A204.1 (cell line): ENCODE measurements at regions not wholly inside any gene's neighbourhood (a gene's known extent, or its start where the extent isn't known, plus 50 kb on each side); places are given as distances from the start of the nearest gene placed in this dataset.
A peak's percentile ranks its signal among the peaks of the same experiment; 100 is the strongest.
"Not testable (repeated sequence)": the region's sequence is repeated elsewhere in the genome, so short reads cannot be mapped to it uniquely, and the experiment has no call there.

Experiments used
- FAIRE-seq: peaks from 2 replicates; lab custom pipeline; 2012; peaks lifted over from hg19 to GRCh38; lab: Jason Lieb, UNC

DNA sequence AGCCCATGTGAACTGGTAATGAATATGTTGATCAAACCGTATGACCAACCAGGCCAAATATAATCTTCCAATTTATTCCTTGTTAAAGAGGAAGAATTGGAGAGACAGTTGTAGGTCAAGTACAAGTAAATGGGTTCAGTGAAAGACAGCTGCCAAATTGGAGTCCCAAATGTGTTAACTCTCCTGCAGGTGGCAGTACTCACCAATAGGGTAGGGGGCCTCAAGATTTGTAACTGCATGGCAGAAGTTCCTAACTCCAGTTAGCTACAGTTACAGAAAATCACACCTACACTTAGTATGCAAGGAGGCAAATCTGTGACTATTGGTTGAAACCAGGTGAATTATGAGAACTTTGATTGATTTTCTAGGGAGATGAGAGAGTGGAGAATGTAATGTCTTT, 278.0 kb downstream of the ZBBX start:
- no peak for FAIRE-seq

DNA sequence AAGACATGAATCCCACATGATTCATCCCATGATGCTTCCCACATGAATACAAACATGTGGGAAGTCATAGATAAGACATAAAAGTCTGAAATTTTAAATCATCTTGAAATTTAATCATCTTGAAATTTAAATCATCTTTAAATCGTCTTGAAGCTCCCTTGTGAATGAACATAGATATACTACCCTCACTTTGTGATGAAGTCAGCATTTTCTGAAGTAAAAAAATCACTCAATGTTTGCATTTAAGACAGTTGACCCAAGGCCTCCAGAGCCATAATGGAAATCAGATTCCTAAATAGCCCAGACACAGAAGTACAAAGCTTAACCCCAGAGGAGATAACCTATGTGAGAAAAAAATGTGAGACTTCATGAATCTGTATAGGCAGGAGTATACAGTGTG, 279.4 kb downstream of the ZBBX start:
- no peak for FAIRE-seq

DNA sequence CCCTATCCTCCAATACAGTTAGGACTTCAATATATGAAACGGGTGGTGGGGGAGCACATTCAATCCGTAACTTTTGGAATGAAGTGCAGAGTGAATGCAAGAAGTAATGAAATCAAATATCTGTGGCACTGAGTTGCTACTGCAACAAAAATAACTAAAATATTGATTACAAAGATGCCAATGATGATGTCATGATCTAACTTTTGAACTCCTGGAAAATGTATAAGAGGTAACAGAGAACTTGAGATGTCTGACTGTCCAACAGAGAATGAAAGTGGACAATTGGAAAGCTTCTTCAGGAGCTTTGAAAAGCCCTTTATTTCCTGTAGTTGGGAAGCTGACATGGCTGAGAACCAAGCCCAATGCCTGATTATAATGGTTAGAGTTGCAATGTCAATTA, 279.9 kb downstream of the ZBBX start:
- no peak for FAIRE-seq

DNA sequence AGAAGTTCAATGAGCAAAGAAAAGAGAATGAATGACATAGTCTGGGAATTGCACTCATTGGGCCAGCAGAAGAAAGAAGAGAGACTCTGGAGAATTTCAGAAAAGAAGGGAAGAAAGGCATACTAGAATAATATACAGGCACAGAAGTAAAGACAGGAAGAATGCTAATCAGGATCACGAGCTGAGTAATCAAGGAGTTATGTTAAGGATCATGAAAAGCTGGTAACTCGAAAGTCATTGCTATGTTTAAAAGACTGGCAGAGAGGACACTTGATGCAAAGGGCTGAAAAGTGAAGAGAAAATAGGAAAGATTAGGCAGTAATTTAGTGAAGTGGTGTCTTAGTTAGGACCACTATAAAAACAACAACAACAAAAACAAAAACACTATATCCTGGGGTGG, 284.1 kb downstream of the ZBBX start:
- no peak for FAIRE-seq

DNA sequence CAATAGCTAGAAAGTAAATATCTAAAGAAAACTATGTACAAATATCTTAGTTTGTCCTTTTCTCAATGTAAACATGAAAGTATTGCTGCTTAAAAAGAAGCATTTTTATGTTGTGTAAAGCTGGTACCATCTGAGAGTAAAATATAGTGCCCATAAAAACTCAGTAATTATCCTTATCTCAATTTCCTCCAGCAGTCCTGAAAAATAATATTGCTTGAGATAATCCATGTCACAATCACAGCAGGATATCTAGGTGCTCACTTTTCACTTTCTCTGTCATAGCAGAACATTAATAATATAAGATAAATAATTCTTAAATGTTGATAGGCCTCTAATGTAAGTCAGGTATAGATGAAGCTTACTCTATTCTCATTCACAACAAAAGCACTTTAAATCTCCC, 285.5 kb downstream of the ZBBX start:
- no peak for FAIRE-seq

DNA sequence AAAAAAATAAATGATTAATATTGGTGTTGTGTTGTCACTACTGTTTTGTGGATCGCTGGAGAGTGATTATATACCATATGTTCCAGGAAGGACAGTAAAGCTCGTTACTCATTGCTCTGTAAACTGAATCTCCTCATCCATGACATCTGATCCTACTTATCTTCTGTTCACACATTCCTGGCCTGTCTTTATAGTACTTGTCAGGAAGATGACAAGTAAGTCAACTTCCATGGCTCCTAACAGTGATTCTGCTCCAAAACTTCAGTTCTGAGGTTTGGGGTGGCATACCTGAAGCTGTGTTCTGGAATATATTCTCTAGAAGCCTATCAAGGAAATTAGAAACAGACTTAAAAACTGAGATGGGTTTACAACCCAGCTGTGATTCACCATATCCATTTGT, 288.9 kb downstream of the ZBBX start:
- FAIRE-seq = no peak

DNA sequence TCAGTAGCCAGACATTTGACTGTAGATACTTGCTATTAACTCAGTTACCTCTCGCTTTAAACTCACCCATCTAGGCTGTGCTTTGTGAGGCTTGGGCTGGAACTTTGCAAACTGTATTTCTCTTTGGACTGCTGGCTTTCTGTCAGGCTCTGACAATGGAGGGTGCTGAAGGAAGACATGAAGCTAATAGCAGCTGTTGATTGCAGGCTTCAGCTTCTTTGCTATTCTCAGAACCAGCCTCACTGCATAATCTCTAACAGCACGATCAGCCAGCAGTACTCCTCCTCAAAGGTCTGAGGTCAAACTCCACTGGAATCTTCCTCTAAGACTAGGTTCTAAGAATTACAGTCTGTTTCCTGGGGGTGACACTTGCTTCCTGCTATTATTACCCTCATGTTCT, 295.6 kb downstream of the ZBBX start:
- no peak for FAIRE-seq

DNA sequence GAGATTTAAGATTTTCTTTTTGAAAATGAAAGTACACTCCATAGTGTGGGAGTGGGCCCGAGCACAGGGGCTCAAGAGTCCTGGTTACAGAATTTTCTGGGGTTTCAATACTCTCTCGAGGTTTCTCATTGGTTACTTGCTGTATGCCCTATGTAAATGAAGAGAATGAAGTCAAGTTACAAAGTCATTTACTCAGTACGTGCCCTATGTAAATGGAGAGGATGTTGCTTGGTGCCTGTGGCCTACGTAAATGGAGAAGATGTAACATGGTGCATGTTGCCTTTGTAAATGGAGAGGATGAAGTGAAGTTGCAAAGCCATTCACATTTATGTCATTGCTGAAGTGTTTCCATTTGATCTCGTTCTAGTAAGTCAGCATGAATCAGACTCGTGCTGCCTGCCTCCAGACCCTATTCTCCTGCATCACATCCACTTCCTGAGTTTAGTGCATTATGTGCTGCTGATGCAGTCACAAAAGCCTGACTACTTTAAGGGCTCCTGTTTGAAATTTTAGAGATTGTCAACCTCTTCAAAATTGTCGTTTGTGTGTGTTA, 302.0 kb downstream of the ZBBX start:
- FAIRE-seq = no peak

DNA sequence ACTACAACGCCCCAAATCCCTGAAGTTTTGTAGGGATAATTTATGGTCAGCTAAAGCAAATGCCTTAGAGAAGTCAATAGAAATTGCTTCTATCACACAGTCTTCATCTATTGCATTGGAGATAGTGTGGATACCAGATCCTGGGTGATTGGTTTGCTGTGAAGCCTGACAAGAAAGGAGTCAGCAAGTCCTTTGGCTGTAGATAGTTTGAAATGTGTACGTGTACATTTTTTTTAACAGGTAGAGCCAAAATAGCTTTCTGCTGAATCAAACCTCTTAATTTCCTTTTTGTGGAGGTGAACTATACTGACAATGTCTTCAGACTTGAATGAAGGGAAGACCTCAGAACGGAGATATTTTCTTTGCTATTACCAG, 312.3 kb downstream of the ZBBX start:
- FAIRE-seq = no peak

DNA sequence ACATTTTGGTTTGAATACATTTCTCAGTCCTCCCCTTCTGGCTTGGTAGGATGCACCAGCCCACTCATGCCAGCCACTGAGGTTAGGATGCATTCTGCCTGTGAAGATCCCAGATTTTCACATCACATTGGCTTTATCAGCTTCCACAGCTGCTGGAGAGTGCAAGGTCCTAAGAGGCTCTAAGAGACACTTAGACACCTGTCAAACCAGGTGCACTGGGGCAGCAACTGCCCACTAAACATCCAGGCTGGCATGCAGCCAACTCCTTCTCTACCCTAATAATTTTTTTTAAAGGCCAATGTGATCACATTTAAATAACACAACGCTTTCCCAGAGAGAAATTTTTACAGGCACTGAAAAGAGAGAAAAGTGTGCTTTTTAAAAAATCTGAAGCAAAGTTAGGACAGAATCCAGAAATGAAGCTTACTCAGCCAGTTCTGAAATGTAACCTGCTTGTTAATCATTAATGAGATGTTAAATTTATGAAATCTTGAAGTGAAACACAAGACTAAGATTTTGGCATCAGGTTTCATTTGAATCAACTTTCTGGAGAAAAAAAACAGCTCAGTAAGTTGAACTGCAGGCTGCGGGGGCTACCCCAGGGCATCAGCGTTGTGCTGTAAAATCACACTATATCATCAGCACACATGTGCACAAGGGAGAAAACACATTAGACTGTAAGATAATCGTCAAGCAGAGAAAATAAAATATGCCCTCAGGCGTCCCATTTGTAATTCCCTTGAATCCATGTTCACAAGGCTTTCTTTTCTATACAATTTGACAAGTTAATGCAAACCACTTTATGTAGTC, 312.9 kb downstream of the ZBBX start:
- no peak for FAIRE-seq

DNA sequence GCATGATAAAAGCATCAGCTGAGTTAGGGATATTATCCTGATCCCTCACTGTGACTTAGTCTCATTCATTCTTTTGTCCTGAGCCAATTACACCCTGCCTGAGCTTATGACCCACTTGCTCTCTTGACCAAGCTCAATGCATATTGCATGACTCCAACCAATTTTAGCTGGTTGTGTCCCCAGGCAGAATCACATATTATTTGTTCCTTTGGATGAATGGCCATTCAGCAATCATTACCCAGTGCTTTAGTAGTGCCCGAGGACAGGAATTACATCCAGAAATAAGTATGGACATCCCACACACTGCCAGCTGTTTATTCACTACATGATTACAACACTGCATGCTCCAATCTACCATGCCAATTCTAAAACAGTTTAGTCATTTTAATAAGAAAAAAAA, 322.5 kb downstream of the ZBBX start:
- no peak for FAIRE-seq

DNA sequence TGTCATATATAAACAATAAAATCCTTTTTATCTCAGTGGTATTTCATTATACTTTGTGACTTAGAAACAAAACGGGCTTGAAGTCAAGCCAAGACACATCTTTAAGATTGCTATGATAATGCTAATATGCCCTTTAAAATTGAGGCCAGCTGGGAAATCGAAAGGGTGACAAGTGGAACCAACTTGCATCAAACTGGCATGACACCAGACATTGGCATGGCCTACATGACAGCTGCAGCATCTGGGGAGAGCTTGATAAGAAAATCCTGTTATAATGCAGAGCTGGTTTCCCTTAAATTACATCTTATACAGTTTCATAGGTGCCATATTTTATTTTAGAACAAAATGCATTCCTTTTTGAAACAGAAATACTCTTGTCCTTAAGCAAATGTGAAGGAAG, 325.2 kb downstream of the ZBBX start:
- no peak for FAIRE-seq

DNA sequence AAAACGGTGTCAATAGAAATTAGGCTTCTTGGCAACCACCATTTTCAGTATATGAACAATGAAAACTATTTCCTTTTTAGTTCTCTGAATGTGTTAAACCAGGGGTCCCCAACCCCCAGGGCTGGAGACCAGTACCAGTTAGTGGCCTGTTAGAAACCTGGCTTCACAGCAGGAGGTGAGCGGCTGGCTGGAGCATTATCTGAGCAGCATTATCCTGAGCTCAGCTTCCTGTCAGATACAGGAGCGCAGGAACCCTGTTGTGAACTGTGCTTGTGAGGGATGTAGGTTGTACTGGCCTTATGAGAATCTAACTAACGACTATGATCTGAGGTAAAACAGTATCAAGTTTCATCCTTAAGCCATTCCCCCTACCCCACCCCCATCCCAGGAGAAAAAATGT, 328.7 kb downstream of the ZBBX start:
- no peak for FAIRE-seq

DNA sequence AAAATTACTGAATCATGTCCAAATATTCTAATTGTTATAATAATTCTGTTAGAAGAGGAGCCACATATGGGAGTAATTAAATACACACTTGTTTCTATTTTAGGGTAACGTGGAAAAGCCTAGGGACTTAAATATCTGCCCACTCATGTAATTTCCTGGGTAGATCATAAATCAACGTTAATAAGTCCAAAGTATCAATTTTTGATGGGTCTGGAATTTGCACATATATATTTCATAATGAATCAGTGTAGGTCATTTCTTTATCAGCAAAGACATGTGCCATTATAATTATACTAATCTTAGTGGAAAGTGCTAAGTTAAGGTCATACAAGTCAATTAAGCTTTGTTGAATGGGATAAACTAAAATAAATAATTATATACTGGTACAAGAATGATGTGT, 346.2 kb downstream of the ZBBX start:
- FAIRE-seq = no peak

DNA sequence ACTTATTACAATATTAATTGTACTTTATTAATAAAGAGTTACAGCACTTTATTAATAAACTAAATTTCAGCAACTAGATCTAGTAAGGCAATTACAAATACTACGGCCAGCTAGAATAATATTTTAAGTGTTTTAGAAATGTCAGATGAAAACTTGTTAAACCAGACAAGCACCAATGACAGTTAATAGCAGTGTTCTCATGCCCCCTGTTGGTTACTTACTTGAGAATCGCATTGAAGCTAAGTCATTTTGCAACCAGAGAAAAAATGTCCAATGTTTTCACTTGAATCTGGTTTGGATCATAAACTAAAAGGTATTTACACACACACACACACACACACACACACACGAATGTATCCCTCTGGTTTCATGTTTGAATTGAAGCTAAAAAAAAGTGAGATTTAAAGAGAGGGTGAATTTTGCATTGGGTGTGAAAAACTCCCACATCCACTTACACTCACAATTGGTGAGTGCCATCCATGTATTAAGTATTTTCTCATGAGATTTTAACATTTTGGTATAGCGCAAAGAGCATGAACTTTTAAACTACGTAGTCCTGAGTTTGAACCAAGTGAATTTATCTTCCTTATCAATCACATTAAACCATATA, 347.7 kb downstream of the ZBBX start:
- peak; percentile 80 for FAIRE-seq

DNA sequence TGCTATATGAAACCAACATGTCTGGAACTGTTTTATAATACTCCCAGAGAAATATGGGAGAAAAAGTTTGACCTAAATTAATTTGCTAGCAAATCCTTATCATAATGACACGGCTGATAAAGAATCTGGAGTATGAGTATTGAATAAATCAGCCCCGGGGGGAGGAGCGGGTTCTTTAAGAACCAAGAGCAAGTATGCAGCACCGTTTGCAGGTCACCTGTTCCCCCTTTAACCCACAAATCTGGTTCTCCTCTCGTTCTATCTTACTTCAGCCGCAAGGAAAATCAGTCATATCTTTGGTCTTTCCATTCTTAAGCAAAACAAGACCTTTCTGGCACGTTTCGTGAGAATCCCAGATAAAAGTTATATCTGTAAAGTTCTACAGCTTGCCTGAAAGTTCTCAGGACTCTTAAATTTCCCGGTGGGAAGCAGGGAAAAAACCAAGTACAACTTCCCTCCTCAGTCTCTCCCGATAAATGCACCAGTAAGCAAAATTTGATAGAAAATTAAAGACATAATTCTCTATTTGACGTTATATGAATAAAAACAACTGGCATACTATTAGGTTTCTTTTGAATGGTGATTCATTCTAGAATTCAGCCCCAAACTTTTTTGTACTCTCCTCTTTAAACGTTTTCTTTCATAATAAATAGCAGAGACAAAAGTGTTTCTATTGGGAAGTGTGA, 348.6 kb downstream of the ZBBX start:
- no peak for FAIRE-seq

DNA sequence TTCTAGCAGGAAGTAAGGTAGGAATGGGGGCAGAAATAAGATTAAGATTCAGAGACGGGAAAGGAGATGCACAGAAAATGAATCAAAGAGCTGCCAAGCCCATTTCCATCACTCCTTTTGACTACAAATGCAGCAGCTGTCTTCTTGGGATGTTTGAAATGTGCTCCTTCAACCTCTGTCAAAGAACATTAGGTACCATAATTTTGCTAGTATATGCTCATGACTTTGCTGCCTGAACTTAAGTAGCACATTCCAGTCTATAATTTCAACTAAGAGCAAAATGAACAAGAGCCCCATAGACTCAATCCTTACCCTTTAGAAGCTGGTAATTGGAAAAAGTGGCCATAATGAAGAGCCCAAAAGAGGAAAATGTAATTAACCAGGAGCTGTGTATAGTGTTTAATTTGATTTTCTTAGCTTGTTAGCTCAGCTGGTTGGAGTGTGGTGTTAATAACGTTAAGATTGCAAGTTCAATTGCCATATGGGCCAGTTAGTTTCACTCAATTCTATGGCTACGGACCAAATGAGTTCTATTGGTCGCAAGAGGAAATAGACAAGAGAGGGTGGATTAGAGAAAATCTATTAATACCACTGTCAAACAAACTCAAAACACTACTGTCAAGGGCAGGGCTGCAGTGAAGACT, 349.9 kb downstream of the ZBBX start:
- FAIRE-seq = no peak

DNA sequence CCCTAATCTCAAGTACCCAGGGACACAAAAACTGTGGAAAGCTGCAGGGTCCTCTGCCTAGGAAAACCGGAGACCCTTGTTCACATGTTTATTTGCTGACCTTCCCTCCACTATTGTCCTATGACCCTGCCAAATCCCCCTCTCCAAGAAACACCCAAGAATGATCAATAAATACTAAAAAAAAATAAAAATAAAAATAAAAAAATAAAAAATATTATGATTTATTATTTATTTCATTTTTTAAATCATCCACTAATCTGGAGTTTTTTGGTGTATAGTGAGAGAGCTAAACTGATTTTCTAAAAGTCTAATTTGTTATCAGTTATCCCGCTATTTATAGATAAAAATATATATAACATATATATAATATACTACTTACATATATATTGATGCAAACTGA, 360.6 kb downstream of the ZBBX start:
- FAIRE-seq = peak; percentile 68

DNA sequence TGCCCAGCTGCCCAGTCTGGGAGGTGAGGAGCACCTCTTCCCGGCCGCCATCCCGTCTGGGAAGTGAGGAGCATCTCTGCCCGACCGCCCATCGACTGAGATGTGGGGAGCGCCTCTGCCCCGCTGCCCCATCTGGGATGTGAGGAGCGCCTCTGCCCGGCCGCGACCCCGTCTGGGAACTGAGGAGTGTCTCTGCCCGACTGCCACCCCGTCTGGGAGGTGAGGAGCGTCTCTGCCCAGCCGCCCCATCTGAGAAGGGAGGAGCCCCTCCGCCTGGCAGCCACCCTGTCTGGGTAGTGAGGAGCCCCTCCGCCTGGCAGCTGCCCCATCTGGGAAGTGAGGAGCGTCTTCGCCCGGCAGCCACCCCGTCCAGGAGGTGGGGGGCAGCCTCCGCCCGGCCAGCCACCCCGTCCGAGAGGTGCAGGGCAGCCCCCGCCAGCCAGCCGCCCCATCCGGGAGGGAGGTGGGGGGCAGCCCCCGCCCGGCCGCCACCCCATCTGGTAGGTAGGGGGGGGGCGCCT, 361.4 kb downstream of the ZBBX start:
- not testable (repeated sequence) for FAIRE-seq

DNA sequence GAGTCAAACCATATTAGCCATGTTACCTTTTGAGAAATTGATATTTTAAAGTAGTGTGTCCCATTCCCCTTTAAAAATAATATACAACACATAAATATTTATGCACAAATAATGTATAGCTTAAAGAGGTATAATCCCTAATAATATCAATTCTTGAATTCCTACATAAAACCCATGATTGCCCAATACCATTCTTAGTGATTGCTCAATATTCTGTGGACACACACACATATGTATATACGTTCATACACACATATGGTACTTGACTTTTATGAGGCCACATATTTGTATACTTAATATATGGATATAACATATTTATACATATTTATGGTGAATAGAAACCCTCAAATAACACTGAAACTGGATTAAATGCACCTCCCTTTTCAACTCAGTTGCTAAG, 367.4 kb downstream of the ZBBX start:
- no peak for FAIRE-seq

DNA sequence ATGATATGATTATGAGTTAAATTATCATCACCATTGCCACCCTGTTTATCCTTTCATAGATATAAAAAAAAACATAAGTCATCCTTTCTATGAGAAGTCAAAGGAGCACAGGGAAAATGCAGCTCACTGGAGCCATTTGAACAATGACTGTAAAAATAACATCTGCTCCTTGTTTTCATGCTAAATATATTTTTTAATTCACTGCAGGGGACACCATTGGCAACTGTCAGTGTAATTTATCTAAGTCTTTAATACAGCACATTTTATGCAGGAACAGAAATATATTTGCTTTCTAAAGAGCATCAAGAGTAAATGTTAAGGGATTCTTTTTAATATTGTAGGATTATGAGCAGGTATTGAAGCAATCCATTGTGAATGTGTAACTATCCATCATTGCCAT, 371.3 kb downstream of the ZBBX start:
- FAIRE-seq = no peak

DNA sequence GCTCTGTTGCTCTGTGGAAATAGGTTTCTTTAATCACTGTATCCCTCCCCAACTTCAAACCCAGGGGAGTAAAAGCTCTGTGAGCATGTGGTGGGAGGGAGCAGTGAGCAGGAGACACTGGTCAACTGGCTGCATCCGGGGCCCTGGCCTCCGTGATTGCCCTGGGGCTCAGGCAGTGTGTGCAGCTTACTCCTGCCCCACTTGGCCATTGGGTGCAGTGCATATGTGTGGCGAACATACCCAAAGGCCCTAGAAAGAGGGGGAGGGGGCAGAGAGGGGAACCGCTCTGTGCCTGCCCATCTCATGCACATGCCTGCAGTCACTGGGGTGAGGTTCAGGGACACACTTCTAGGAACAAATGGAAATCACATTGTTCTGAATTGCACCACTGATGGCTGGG, 378.7 kb downstream of the ZBBX start:
- no peak for FAIRE-seq
